Upper lobe of right lung (tissue), 1 donor: ENCODE measurements at regions not wholly inside any gene's neighbourhood (a gene's known extent, or its start where the extent isn't known, plus 50 kb on each side); places are given as distances from the start of the nearest gene placed in this dataset.

Source experiments
- ATAC-seq: fragments of 200-7000 bp; cut with Tn5 transposase; one replicate; pipeline ENCODE4 v1.9.1; 2020; ENCODE audit warnings: mild to moderate bottlenecking, moderate library complexity
- DNase-seq: peaks from one replicate; pipeline ENCODE4 v3.0.0-alpha.2; 2020
- H3K27ac ChIP-seq: fragments of 200-600 bp; one replicate; pipeline ENCODE4 v1.8.0; 2022
- H3K27me3 ChIP-seq: fragments of 200-600 bp; one replicate; pipeline ENCODE4 v1.8.0; 2022; ENCODE audit warnings: mild to moderate bottlenecking
- H3K36me3 ChIP-seq: fragments of 200-600 bp; one replicate; pipeline ENCODE4 v1.8.0; 2022
- H3K4me1 ChIP-seq: fragments of 200-600 bp; one replicate; pipeline ENCODE4 v1.8.0; 2022
- H3K4me3 ChIP-seq: fragments of 200-600 bp; one replicate; pipeline ENCODE4 v1.8.0; 2022; ENCODE audit warnings: mild to moderate bottlenecking
- H3K9me3 ChIP-seq: fragments of 200-600 bp; one replicate; pipeline ENCODE4 v1.8.0; 2022
- CTCF ChIP-seq: fragments of 200-600 bp; IDR thresholded peaks from one replicate; pipeline ENCODE4 v1.8.0; 2022; ENCODE audit warnings: antibody characterized with exemption
- intact Hi-C: fragments of 100-400 bp; cut with DNase I; formaldehyde crosslinking; loops from one replicate; pipeline ENCODE4 v1.11.0; 2022
- donor health status: DM: no; HTN: yes; CAD: no; lungs with severe emphysema.

GRCh38 chr1:22241250-22241649 lies 98.4 kb upstream of the WNT4 start:
- H3K27me3 ChIP-seq: no peaks in the 10 kb centered on the region
- DNase-seq (no peak), ATAC-seq (no peak)
- H3K36me3 ChIP-seq: no peaks in the 10 kb centered on the region
- peaks cover 3% of the 10 kb centered on the region for H3K4me1 ChIP-seq
- intact Hi-C loops: no loop called here
- H3K27ac ChIP-seq: no peak overlapping the region
- H3K9me3 ChIP-seq: no peaks in the 10 kb centered on the region
- TF ChIP-seq CTCF: no peak
- H3K4me3 ChIP-seq: no peak overlapping the region

GRCh38 chr1:22241811-22242210 lies 98.9 kb upstream of the WNT4 start:
- H3K4me1 ChIP-seq: no peaks in the 10 kb centered on the region
- no peaks in the 10 kb centered on the region for H3K27me3 ChIP-seq
- no peaks in the 10 kb centered on the region for H3K9me3 ChIP-seq
- H3K36me3 ChIP-seq: no peaks in the 10 kb centered on the region
- intact Hi-C loops: no loop called here
- no peak overlapping the region for H3K4me3 ChIP-seq
- no peak overlapping the region for H3K27ac ChIP-seq
- ATAC-seq (no peak), DNase-seq (no peak)
- TF ChIP-seq CTCF: no peak

GRCh38 chr1:22245100-22245650 lies 102.3 kb upstream of the WNT4 start:
- Histone ChIP-seq H3K27me3 (no peaks in the 10 kb centered on the region), H3K4me3 (no peak overlapping the region), H3K9me3 (no peaks in the 10 kb centered on the region), H3K4me1 (no peaks in the 10 kb centered on the region), H3K27ac (no peak overlapping the region), H3K36me3 (no peaks in the 10 kb centered on the region)
- intact Hi-C loops: no loop called here
- TF ChIP-seq CTCF: no peak
- ATAC-seq: no peak
- DNase-seq: no peak

- no peak for TF ChIP-seq CTCF
- Histone ChIP-seq H3K27me3 (no peaks in the 10 kb centered on the region), H3K27ac (no peak overlapping the region), H3K36me3 (no peaks in the 10 kb centered on the region), H3K4me3 (no peak overlapping the region), H3K9me3 (no peaks in the 10 kb centered on the region), H3K4me1 (no peaks in the 10 kb centered on the region)
- no peak for DNase-seq
- intact Hi-C loops: no loop called here
- ATAC-seq: no peak
Measured at GRCh38 chr1:22245726-22246125, 102.8 kb upstream of the WNT4 start.

- DNase-seq (no peak), ATAC-seq (no peak)
- H3K4me3 ChIP-seq: no peak overlapping the region
- no peaks in the 10 kb centered on the region for H3K27me3 ChIP-seq
- no peak overlapping the region for H3K27ac ChIP-seq
- no peaks in the 10 kb centered on the region for H3K9me3 ChIP-seq
- peaks cover 3% of the 10 kb centered on the region for H3K4me1 ChIP-seq
- intact Hi-C loops: no loop called here
- no peak for TF ChIP-seq CTCF
- no peaks in the 10 kb centered on the region for H3K36me3 ChIP-seq
Measured at GRCh38 chr1:22246755-22247480, 104.0 kb upstream of the WNT4 start.
